Panc1 (cell line): ENCODE measurements at regions not wholly inside any gene's neighbourhood (a gene's known extent, or its start where the extent isn't known, plus 50 kb on each side); places are given as distances from the start of the nearest gene placed in this dataset.
"Not testable (repeated sequence)": the region's sequence is repeated elsewhere in the genome, so short reads cannot be mapped to it uniquely, and the experiment has no call there.

Experiments used
- ATAC-seq: fragments of 200-7000 bp; cut with Tn5 transposase; 2 replicates; pipeline ENCODE4 v1.9.1; 2020; ENCODE audit warnings: mild to moderate bottlenecking, moderate library complexity
- BruUV-seq: library from RNA; stranded (reverse); fragments of 400-500 nt; replicated peaks from 2 replicates; lab custom pipeline; 2021; lab: Mats Ljungman, UMichigan
- CTCF ChIA-PET: fragments of 300-600 bp; sonication (Branson Sonifier 250); formaldehyde crosslinking; loops from one replicate; lab custom pipeline; 2022; ENCODE audit warnings: antibody characterized with exemption; lab: Charles Lee
- POLR2A ChIA-PET: fragments of 300-600 bp; sonication (Branson Sonifier 250); formaldehyde crosslinking; loops from one replicate; lab custom pipeline; 2022; ENCODE audit warnings: antibody characterized with exemption; lab: Charles Lee
- DNase-seq: peaks from one replicate; pipeline ENCODE4 v3.0.0-alpha.2; 2010; ENCODE audit warnings: low read depth, low spot score
- H3K27ac ChIP-seq: 2 replicates; pipeline ENCODE4 v1.5.1; 2011; ENCODE audit warnings: mild to moderate bottlenecking, low read length, inconsistent platforms
- H3K27me3 ChIP-seq: fragments of 200-500 bp; sonication (Bioruptor generic); 2 replicates; pipeline ENCODE4 v1.6.0; 2014; ENCODE audit warnings: low read length, inconsistent platforms; ENCODE audit not compliant: control insufficient read depth, insufficient read depth
- H3K36me3 ChIP-seq: fragments of 200-500 bp; sonication (Bioruptor generic); 2 replicates; pipeline ENCODE4 v1.5.1; 2014; ENCODE audit warnings: inconsistent platforms, mild to moderate bottlenecking, low read length, moderate library complexity; ENCODE audit not compliant: control insufficient read depth, insufficient read depth
- H3K4me1 ChIP-seq: 2 replicates; pipeline ENCODE4 v1.5.1; 2011; ENCODE audit warnings: inconsistent platforms, mild to moderate bottlenecking, low read length, moderate library complexity; ENCODE audit not compliant: control insufficient read depth, insufficient read depth
- H3K4me3 ChIP-seq, 2 experiments: 2 replicates each; pipeline ENCODE4 v1.5.1; 2011 to 2012; ENCODE audit warnings: low read depth in 2 of 2, low read length in 2 of 2, mild to moderate bottlenecking in 2 of 2, inconsistent platforms in 1 of 2, moderate library complexity in 1 of 2
- H3K9me3 ChIP-seq: fragments of 200-500 bp; sonication (Bioruptor generic); 2 replicates; pipeline ENCODE4 v1.5.1; 2014; ENCODE audit warnings: low read depth, mild to moderate bottlenecking, inconsistent platforms, low read length, moderate library complexity; ENCODE audit not compliant: control insufficient read depth, insufficient read depth
- POLR2AphosphoS5 ChIP-seq: IDR thresholded peaks from 2 replicates; pipeline ENCODE4 v1.6.1; 2012; ENCODE audit warnings: mild to moderate bottlenecking, low read depth, low read length, moderate library complexity
- SIN3A ChIP-seq: IDR thresholded peaks from 2 replicates; pipeline ENCODE4 v1.6.1; 2012; ENCODE audit warnings: low read depth, mild to moderate bottlenecking, low read length, moderate library complexity, borderline replicate concordance; ENCODE audit not compliant: insufficient read depth
- TCF7L2 ChIP-seq: IDR thresholded peaks from 2 replicates; pipeline ENCODE4 v1.6.1; 2011; ENCODE audit warnings: mild to moderate bottlenecking, low read depth, low read length, inconsistent platforms
- in situ Hi-C: cut with HindIII; loops from 2 replicates; pipeline ENCODE4 v1.10.0; 2016; ENCODE audit warnings: low sequenced_read_pairs, low pct_unique_long_range_greater_than_20kb
- intact Hi-C: fragments of 100-400 bp; cut with micrococcal nuclease; formaldehyde crosslinking; loops from one replicate; pipeline ENCODE4 v1.10.0; 2022; ENCODE audit not compliant: unreplicated experiment
- TF ChIP-seq, protein P1 (sequence below): fragments of 450-650 bp; IDR thresholded peaks from 2 replicates; pipeline ENCODE4 v1.5.1; 2017; ENCODE audit warnings: mild to moderate bottlenecking
- TF ChIP-seq, protein P2 (sequence below), 2 experiments: IDR thresholded peaks; 2 replicates each; pipeline ENCODE4 v1.6.1; 2011 to 2012; ENCODE audit warnings: low read depth in 2 of 2, control low read depth in 1 of 2, low read length in 1 of 2, mild to moderate bottlenecking in 1 of 2, moderate library complexity in 1 of 2; ENCODE audit not compliant: insufficient read depth in 1 of 2

DNA sequence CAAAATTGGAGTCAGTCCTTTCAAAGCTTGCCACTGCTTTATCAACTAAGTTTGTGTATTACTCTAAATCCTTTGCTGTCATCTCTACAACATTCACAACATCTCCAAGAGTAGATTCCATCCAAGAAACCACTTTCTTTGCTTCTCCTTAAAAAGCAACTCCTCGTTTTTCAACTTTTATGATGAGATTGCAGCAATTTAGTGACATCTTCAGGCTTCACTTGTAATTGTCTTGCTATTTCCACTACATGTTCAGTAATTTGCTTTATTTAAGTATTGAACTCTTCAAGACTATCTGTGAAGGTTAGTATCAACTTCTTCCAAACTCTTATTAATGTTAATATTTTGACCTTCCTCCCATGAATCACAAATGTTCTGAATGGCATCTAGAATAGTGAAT lies 747.9 kb downstream of the TMTC2 start:
- no peaks in the 10 kb centered on the region for H3K4me1 ChIP-seq
- no peak for ATAC-seq
- H3K36me3 ChIP-seq: no peaks in the 10 kb centered on the region
- H3K9me3 ChIP-seq: no peaks in the 10 kb centered on the region
- no peaks in the 10 kb centered on the region for H3K27me3 ChIP-seq
- H3K4me3 ChIP-seq: no peak overlapping the region
- TF ChIP-seq SIN3A: no peak
- TF ChIP-seq, protein P1, sequence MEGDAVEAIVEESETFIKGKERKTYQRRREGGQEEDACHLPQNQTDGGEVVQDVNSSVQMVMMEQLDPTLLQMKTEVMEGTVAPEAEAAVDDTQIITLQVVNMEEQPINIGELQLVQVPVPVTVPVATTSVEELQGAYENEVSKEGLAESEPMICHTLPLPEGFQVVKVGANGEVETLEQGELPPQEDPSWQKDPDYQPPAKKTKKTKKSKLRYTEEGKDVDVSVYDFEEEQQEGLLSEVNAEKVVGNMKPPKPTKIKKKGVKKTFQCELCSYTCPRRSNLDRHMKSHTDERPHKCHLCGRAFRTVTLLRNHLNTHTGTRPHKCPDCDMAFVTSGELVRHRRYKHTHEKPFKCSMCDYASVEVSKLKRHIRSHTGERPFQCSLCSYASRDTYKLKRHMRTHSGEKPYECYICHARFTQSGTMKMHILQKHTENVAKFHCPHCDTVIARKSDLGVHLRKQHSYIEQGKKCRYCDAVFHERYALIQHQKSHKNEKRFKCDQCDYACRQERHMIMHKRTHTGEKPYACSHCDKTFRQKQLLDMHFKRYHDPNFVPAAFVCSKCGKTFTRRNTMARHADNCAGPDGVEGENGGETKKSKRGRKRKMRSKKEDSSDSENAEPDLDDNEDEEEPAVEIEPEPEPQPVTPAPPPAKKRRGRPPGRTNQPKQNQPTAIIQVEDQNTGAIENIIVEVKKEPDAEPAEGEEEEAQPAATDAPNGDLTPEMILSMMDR: no peak
- TF ChIP-seq, protein P2, sequence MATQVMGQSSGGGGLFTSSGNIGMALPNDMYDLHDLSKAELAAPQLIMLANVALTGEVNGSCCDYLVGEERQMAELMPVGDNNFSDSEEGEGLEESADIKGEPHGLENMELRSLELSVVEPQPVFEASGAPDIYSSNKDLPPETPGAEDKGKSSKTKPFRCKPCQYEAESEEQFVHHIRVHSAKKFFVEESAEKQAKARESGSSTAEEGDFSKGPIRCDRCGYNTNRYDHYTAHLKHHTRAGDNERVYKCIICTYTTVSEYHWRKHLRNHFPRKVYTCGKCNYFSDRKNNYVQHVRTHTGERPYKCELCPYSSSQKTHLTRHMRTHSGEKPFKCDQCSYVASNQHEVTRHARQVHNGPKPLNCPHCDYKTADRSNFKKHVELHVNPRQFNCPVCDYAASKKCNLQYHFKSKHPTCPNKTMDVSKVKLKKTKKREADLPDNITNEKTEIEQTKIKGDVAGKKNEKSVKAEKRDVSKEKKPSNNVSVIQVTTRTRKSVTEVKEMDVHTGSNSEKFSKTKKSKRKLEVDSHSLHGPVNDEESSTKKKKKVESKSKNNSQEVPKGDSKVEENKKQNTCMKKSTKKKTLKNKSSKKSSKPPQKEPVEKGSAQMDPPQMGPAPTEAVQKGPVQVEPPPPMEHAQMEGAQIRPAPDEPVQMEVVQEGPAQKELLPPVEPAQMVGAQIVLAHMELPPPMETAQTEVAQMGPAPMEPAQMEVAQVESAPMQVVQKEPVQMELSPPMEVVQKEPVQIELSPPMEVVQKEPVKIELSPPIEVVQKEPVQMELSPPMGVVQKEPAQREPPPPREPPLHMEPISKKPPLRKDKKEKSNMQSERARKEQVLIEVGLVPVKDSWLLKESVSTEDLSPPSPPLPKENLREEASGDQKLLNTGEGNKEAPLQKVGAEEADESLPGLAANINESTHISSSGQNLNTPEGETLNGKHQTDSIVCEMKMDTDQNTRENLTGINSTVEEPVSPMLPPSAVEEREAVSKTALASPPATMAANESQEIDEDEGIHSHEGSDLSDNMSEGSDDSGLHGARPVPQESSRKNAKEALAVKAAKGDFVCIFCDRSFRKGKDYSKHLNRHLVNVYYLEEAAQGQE (IDR thresholded peaks at IDR 0.05; ENCODE audit: insufficient read depth in 1 of 2, low read depth in 2 of 2, low read length in 1 of 2): no peak
- TF ChIP-seq TCF7L2: no peak
- no peak for TF ChIP-seq POLR2AphosphoS5
- H3K27ac ChIP-seq: no peak overlapping the region
- intact Hi-C loops (no loop called here), in situ Hi-C loops (no loop called here)
- no peak for DNase-seq
- POLR2A ChIA-PET: no interaction called here
- CTCF ChIA-PET: no interaction called here
- BruUV-seq: no TSS peak

DNA sequence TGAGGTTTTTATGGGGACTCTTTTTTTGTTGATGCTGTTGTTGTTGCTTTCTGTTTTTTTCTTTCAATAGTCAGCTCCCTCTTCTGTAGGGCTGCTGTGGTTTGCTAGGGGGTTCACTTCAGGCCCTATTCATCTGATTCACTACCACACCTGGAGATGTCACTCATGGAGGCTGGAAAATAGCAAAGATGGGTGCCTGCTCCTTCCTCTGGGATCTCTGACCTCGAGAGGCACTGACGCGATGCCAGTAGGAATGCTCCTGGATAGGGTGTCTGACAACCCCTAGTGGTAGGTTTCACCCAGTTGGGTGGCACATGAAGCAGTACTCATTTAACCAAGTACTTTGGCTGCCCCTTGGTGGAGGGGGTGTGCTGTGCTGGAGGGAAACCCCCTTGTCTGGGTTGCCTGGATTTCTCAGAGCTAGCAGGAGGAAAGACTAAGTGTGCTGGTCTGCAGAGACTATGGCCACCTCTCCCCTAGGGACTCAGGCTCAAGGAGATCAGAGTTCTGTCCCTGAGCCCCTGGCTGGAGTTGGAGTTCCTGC lies 745.5 kb downstream of the TMTC2 start:
- intact Hi-C loops: no loop called here
- Histone ChIP-seq H3K27me3 (no peaks in the 10 kb centered on the region), H3K4me1 (no peaks in the 10 kb centered on the region), H3K9me3 (no peaks in the 10 kb centered on the region), H3K4me3 (no peak overlapping the region), H3K27ac (no peak overlapping the region), H3K36me3 (no peaks in the 10 kb centered on the region)
- TF ChIP-seq, protein P2 (IDR thresholded peaks at IDR 0.05; ENCODE audit: insufficient read depth in 1 of 2, low read depth in 2 of 2, low read length in 1 of 2): no peak
- TF ChIP-seq SIN3A (no peak), POLR2AphosphoS5 (no peak), TCF7L2 (no peak)
- TF ChIP-seq, protein P1: no peak
- in situ Hi-C loops: no loop called here
- no TSS peak for BruUV-seq
- ATAC-seq: no peak
- DNase-seq: no peak
- ChIA-PET CTCF (no interaction called here), POLR2A (no interaction called here)

DNA sequence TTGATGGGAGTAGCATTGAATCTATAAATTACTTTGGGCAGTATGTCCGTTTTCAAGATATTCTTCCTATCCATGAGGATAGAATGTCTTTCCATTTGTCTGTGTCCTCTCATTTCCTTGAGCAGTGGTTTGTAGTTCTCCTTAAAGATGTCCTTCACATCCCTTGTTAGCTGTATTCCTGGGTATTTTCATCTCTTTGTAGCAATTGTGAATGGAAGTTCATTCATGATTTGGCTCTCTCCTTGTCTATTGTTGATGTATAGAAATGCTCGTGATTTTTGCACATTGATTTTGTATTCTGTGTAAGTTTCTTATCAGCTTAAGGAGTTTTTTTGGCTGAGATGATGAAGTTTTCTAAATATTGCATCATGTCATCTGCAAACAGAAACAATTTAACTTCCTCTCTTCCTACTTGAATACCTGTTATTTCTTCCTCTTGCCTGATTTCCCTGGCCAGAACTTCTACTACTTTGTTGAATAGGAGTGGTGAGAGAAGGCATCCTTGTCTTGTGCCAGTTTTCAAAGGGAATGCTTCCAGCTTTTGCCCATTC lies 741.0 kb downstream of the TMTC2 start:
- H3K9me3 ChIP-seq, H3K36me3 ChIP-seq, BruUV-seq, CTCF ChIA-PET, H3K27me3 ChIP-seq, H3K27ac ChIP-seq, H3K4me3 ChIP-seq, intact Hi-C loops, ATAC-seq, DNase-seq, in situ Hi-C loops, H3K4me1 ChIP-seq, POLR2A ChIA-PET: not testable (repeated sequence)
